Sigmoid colon (tissue), 6 donors: ENCODE measurements at regions not wholly inside any gene's neighbourhood (a gene's known extent, or its start where the extent isn't known, plus 50 kb on each side); places are given as distances from the start of the nearest gene placed in this dataset.
"Not testable (repeated sequence)": the region's sequence is repeated elsewhere in the genome, so short reads cannot be mapped to it uniquely, and the experiment has no call there.

Experiments
- DNase-seq: peaks from one replicate; pipeline ENCODE4 v3.0.0-alpha.2; 2019
- H3K27ac ChIP-seq, 4 donors: fragments of 200-600 bp; sonication (generic); one replicate each; pipeline ENCODE4 v1.5.1; 2016 to 2019; ENCODE audit warnings: mild to moderate bottlenecking in 1 of 4
- H3K27me3 ChIP-seq, 3 donors: fragments of 200-600 bp; sonication (generic); one replicate each; pipeline ENCODE4 v1.5.1; 2019; ENCODE audit warnings: mild to moderate bottlenecking in 1 of 3
- H3K36me3 ChIP-seq, 4 donors: fragments of 200-600 bp; sonication (generic); one replicate each; pipeline ENCODE4 v1.5.1; 2016 to 2019
- H3K4me1 ChIP-seq, 4 donors: fragments of 200-600 bp; sonication (generic); one replicate each; pipeline ENCODE4 v1.5.1; 2017 to 2019
- H3K4me3 ChIP-seq, 4 donors: fragments of 200-600 bp; sonication (generic); one replicate each; pipeline ENCODE4 v1.5.1; 2017 to 2019; ENCODE audit warnings: mild to moderate bottlenecking in 2 of 4, moderate library complexity in 1 of 4
- H3K9me3 ChIP-seq, 4 donors: fragments of 200-600 bp in 3 of 4; sonication (generic) in 3 of 4; one replicate each; pipeline versions ENCODE4 v1.5.1 to v1.6.1; 2013 to 2019
- CTCF ChIP-seq, 4 experiments: fragments of 450-650 bp in 3 of 4; fragments of 200-600 bp in 1 of 4; IDR thresholded peaks; one replicate each; pipeline ENCODE4 v1.5.1; 2016 to 2019; ENCODE audit warnings: antibody characterized with exemption in 4 of 4, mild to moderate bottlenecking in 3 of 4, moderate library complexity in 2 of 4
- EP300 ChIP-seq, 4 donors: sonication (generic); formaldehyde crosslinking; IDR thresholded peaks; one replicate each; pipeline ENCODE4 v1.6.1; 2017; ENCODE audit warnings: antibody characterized with exemption in 4 of 4
- POLR2A ChIP-seq, 2 donors: fragments of 450-650 bp; IDR thresholded peaks; one replicate each; pipeline ENCODE4 v1.6.1; 2016; ENCODE audit warnings: antibody characterized with exemption in 2 of 2, mild to moderate bottlenecking in 2 of 2, moderate library complexity in 2 of 2
- POLR2AphosphoS5 ChIP-seq, 4 donors: sonication (generic); formaldehyde crosslinking; IDR thresholded peaks; one replicate each; pipeline ENCODE4 v1.6.1; 2017; ENCODE audit warnings: antibody characterized with exemption in 4 of 4
- WGBS, 2 donors: extraction: QIAGEN DNeasy Blood & Tissue Kit; methylation state at CpG; one replicate each; pipeline ENCODE4 v1.1.7; 2013; 5-methylcytosine and 5-hydroxymethylcytosine counted together
- intact Hi-C: fragments of 100-400 bp; cut with DNase I; formaldehyde crosslinking; loops from one replicate; pipeline ENCODE4 v1.15.1; 2023
- small RNA-seq, 3 donors: library from RNA; depleted of rRNA; stranded (forward); fragments of <200 nt; gene quantifications; one replicate each; pipeline ENCODE3, GENCODE V24; 2016
- donor health status: healthy with polysubstance abuse.
- donor health status: healthy.

- no peak overlapping the region for H3K27ac ChIP-seq
- H3K4me1 ChIP-seq, result no peaks in the 10 kb centered on the region
- WGBS, 2 donors, result 50 to 80% methylated on average over 3 of the region's 3 CpGs
- intact Hi-C loops, result no loop called here
- no peaks in the 10 kb centered on the region for H3K9me3 ChIP-seq
- no peak for TF ChIP-seq POLR2A (IDR thresholded peaks at IDR 0.05)
- TF ChIP-seq EP300 (IDR thresholded peaks at IDR 0.05), result no peak
- no peak for TF ChIP-seq CTCF (IDR thresholded peaks at IDR 0.05)
- TF ChIP-seq POLR2AphosphoS5 (IDR thresholded peaks at IDR 0.05), result no peak
- no peak for DNase-seq
- H3K4me3 ChIP-seq, result no peak overlapping the region
- no peaks in the 10 kb centered on the region for H3K27me3 ChIP-seq
- no peaks in the 10 kb centered on the region for H3K36me3 ChIP-seq
Observed at GRCh38 chr4:9716093-9716492, 65.3 kb upstream of the DRD5 start.

- H3K36me3 ChIP-seq, H3K9me3 ChIP-seq, H3K27ac ChIP-seq, H3K27me3 ChIP-seq, H3K4me1 ChIP-seq, H3K4me3 ChIP-seq, intact Hi-C loops, DNase-seq: not testable (repeated sequence)
- WGBS, 2 donors, result 18 to 37% methylated on average over 1 of the region's 1 CpG
Observed at GRCh38 chr4:9718246-9718939, 63.0 kb upstream of the DRD5 start.

- WGBS, 2 donors, result 90 to 93% methylated on average over 11 of the region's 11 CpGs
- H3K9me3 ChIP-seq, H3K36me3 ChIP-seq, H3K4me3 ChIP-seq, H3K27ac ChIP-seq, DNase-seq, H3K4me1 ChIP-seq, H3K27me3 ChIP-seq, intact Hi-C loops: not testable (repeated sequence)
Observed at GRCh38 chr4:9722131-9722530, 59.3 kb upstream of the DRD5 start.

Small RNAs in the stretch of these regions (small RNA-seq; reads per million reads assigned to genes)
- gene MIR548I2 (0 reads per million in 3 donors), gene RF00017 (0 reads per million in 3 donors), gene SNRPCP13 (0 reads per million in 3 donors)
